Duodenal mucosa (tissue), 2 donors: ENCODE measurements at regions not wholly inside any gene's neighbourhood (a gene's known extent, or its start where the extent isn't known, plus 50 kb on each side); places are given as distances from the start of the nearest gene placed in this dataset.

Experiments
- H3K27ac ChIP-seq: one replicate; pipeline ENCODE4 v1.7.0; 2013; ENCODE audit warnings: low read depth, low read length
- H3K27me3 ChIP-seq, 2 donors: one replicate each; pipeline ENCODE4 v1.7.0; 2013; ENCODE audit warnings: low read length in 2 of 2, control low read depth in 1 of 2; ENCODE audit not compliant: insufficient read depth in 2 of 2, control insufficient read depth in 1 of 2
- H3K36me3 ChIP-seq, 2 donors: one replicate each; pipeline ENCODE4 v1.7.0; 2013; ENCODE audit warnings: low read length in 2 of 2, control low read depth in 1 of 2; ENCODE audit not compliant: insufficient read depth in 2 of 2, control insufficient read depth in 1 of 2
- H3K4me1 ChIP-seq, 2 donors: one replicate each; pipeline ENCODE4 v1.7.0; 2013; ENCODE audit warnings: low read length in 2 of 2, control low read depth in 1 of 2; ENCODE audit not compliant: insufficient read depth in 2 of 2, control insufficient read depth in 1 of 2
- H3K4me3 ChIP-seq, 2 donors: one replicate each; pipeline ENCODE4 v1.7.0; 2013; ENCODE audit warnings: low read length in 2 of 2, low read depth in 1 of 2
- H3K9ac ChIP-seq, 2 donors: one replicate each; pipeline ENCODE4 v1.7.0; 2013; ENCODE audit warnings: low read length in 2 of 2, low read depth in 1 of 2
- H3K9me3 ChIP-seq, 2 donors: one replicate each; pipeline ENCODE4 v1.7.0; 2013; ENCODE audit warnings: low read length in 2 of 2, control low read depth in 1 of 2; ENCODE audit not compliant: control insufficient read depth in 1 of 2

GRCh38 chr6:141452354-141452686 is 680.4 kb upstream of the GJE1 start:
- H3K27ac ChIP-seq: no peak overlapping the region
- no peak overlapping the region for H3K4me3 ChIP-seq
- no peaks in the 10 kb centered on the region for H3K27me3 ChIP-seq
- no peaks in the 10 kb centered on the region for H3K9me3 ChIP-seq
- no peak overlapping the region for H3K9ac ChIP-seq
- H3K4me1 ChIP-seq: no peaks in the 10 kb centered on the region
- no peaks in the 10 kb centered on the region for H3K36me3 ChIP-seq

GRCh38 chr6:141451511-141452353 is 681.0 kb upstream of the GJE1 start:
- Histone ChIP-seq H3K9me3 (no peaks in the 10 kb centered on the region), H3K9ac (no peak overlapping the region), H3K27ac (no peak overlapping the region), H3K27me3 (no peaks in the 10 kb centered on the region), H3K4me3 (no peak overlapping the region), H3K36me3 (no peaks in the 10 kb centered on the region), H3K4me1 (no peaks in the 10 kb centered on the region)

- no peak overlapping the region for H3K4me3 ChIP-seq
- no peaks in the 10 kb centered on the region for H3K36me3 ChIP-seq
- H3K27ac ChIP-seq: no peak overlapping the region
- H3K27me3 ChIP-seq: no peaks in the 10 kb centered on the region
- H3K4me1 ChIP-seq: no peaks in the 10 kb centered on the region
- H3K9ac ChIP-seq: no peak overlapping the region
- no peaks in the 10 kb centered on the region for H3K9me3 ChIP-seq
Measured at GRCh38 chr6:141451181-141451510, 681.6 kb upstream of the GJE1 start.

- no peak overlapping the region for H3K4me3 ChIP-seq
- H3K9ac ChIP-seq: no peak overlapping the region
- no peaks in the 10 kb centered on the region for H3K27me3 ChIP-seq
- no peaks in the 10 kb centered on the region for H3K4me1 ChIP-seq
- no peaks in the 10 kb centered on the region for H3K36me3 ChIP-seq
- no peaks in the 10 kb centered on the region for H3K9me3 ChIP-seq
- no peak overlapping the region for H3K27ac ChIP-seq
Measured at GRCh38 chr6:141445928-141446628, 686.6 kb upstream of the GJE1 start.

- Histone ChIP-seq H3K4me1 (no peaks in the 10 kb centered on the region), H3K9ac (no peak overlapping the region), H3K27ac (no peak overlapping the region), H3K36me3 (no peaks in the 10 kb centered on the region), H3K27me3 (no peaks in the 10 kb centered on the region), H3K9me3 (no peaks in the 10 kb centered on the region), H3K4me3 (no peak overlapping the region)
Measured at GRCh38 chr6:141443668-141444289, 688.9 kb upstream of the GJE1 start.

GRCh38 chr6:141443032-141443431 is 689.7 kb upstream of the GJE1 start:
- no peaks in the 10 kb centered on the region for H3K27me3 ChIP-seq
- H3K4me1 ChIP-seq: no peaks in the 10 kb centered on the region
- no peaks in the 10 kb centered on the region for H3K9me3 ChIP-seq
- no peak overlapping the region for H3K4me3 ChIP-seq
- H3K36me3 ChIP-seq: no peaks in the 10 kb centered on the region
- H3K9ac ChIP-seq: no peak overlapping the region
- no peak overlapping the region for H3K27ac ChIP-seq

GRCh38 chr6:141439513-141439912 is 693.2 kb upstream of the GJE1 start:
- Histone ChIP-seq H3K4me3 (no peak overlapping the region), H3K27me3 (no peaks in the 10 kb centered on the region), H3K27ac (no peak overlapping the region), H3K4me1 (no peaks in the 10 kb centered on the region), H3K9me3 (no peaks in the 10 kb centered on the region), H3K36me3 (no peaks in the 10 kb centered on the region), H3K9ac (no peak overlapping the region)

- Histone ChIP-seq H3K4me1 (no peaks in the 10 kb centered on the region), H3K4me3 (no peak overlapping the region), H3K27me3 (no peaks in the 10 kb centered on the region), H3K9me3 (no peaks in the 10 kb centered on the region), H3K9ac (no peak overlapping the region), H3K27ac (no peak overlapping the region), H3K36me3 (no peaks in the 10 kb centered on the region)
Measured at GRCh38 chr6:141437685-141438084, 695.0 kb upstream of the GJE1 start.

- Histone ChIP-seq H3K27me3 (no peaks in the 10 kb centered on the region), H3K27ac (no peak overlapping the region), H3K4me1 (no peaks in the 10 kb centered on the region), H3K36me3 (no peaks in the 10 kb centered on the region), H3K9me3 (no peaks in the 10 kb centered on the region), H3K4me3 (no peak overlapping the region), H3K9ac (no peak overlapping the region)
Measured at GRCh38 chr6:141437011-141437410, 695.7 kb upstream of the GJE1 start.

- Histone ChIP-seq H3K4me1 (no peaks in the 10 kb centered on the region), H3K9ac (no peak overlapping the region), H3K27me3 (no peaks in the 10 kb centered on the region), H3K4me3 (no peak overlapping the region), H3K27ac (no peak overlapping the region), H3K9me3 (no peaks in the 10 kb centered on the region), H3K36me3 (no peaks in the 10 kb centered on the region)
Measured at GRCh38 chr6:141426400-141426980, 706.2 kb upstream of the GJE1 start.
